ENCODE measurements at regions not wholly inside any gene's neighbourhood (a gene's known extent, or its start where the extent isn't known, plus 50 kb on each side); places are given as distances from the start of the nearest gene placed in this dataset.
"Not testable (repeated sequence)": the region's sequence is repeated elsewhere in the genome, so short reads cannot be mapped to it uniquely, and the experiment has no call there.

DNA sequence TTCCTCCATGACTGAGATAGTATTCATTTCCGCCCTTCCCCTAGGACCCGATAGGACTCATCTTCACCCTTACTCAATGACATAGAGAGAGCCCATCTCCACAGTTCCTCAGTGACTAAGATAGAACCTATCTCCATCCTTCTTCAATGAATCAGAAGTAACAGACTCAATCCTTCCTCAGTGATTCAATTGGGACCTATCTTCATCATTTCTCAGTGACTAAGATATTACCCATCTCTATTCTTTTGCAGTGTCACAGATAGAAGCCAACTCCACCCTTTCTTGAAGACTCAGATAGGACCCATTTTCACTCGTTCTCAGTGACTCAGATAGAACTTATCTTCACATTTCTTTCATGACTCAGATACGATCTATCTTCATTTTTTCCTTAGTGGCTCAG is 164.6 kb downstream of the FBXO4 start:
- no peak for DNase-seq

DNA sequence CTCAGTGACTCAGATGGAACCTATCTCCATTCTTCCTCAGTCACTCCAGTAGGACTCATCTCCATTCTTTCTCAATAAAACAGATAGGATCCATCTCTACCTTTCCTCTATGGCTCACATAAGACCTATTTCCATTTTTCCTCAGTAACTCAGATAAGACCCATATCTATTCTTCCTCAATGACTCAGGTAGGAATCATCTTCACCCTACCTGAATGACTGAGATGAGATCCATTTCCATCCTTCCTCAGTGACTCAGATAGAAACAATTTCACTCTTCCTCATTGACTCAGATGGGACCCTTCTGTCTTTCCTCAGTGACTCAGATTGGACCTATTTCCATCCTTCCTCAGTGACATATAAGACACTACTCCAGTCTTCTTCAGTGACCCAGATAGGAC is 165.1 kb downstream of the FBXO4 start:
- DNase-seq: no peak

DNA sequence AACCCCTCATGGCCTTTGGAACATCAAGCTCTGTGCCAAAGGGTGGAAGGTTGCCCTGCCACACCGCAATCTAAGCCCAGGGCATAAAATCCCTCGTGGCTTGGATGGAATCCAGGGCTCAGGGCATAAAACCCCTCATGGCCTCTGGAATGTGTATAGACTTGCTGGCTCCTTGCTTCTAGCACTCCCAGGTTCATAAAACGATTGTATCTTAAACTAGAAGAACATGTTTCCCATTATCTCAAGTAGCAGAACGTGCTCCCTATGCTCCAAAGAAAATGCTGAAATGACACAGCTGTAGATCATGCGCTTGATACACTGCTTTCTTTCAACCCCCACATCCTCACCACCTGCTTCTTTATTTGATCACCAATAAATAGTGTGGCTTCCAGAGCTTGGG is 174.8 kb downstream of the FBXO4 start:
- not testable (repeated sequence) for DNase-seq

DNA sequence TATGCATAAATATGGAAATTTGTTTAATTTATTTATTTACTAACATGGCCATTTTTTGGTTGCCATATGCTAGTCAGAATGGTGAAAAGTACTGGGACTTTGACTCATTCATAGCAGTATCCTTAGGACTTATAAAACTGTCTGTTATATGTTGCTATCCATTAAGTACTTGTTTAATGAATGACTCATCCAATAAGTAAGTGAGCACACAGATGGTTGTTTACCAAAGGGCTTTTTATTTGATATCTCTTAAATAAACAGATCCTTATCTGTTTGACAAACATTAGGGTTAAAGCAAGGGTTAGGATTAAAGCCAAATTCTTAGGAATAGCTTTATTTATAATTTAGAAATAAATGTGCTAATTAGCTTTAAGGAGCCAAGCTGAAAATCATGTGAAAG is 183.4 kb downstream of the FBXO4 start:
- no peak for DNase-seq

DNA sequence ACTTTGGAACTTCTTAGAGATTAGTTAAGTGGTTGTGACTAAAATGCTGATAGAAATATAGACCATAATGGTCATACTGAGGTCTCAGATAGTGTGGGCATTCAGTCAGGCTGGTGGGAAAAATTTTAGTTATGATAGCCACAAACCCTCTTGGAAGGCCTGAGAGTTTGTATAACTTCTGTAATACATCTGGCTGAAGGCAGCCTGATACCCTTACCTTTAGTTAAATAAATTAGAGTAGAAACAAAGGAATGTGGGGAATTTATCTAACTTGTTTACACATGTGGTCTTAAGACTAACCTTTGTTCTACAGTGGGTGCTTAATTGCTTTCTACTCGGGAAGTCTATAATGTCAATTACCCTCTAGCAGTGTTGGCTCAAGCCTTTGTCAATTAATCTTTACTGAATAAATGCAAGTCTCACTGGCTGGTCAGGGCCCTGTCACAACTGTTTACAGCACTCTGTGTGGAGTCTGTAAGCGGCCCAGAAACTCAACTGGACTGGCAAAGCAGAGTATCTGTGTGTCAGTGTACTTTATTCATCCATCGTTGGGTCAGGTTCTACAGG is 184.0 kb downstream of the FBXO4 start:
- DNase-seq: no peak

DNA sequence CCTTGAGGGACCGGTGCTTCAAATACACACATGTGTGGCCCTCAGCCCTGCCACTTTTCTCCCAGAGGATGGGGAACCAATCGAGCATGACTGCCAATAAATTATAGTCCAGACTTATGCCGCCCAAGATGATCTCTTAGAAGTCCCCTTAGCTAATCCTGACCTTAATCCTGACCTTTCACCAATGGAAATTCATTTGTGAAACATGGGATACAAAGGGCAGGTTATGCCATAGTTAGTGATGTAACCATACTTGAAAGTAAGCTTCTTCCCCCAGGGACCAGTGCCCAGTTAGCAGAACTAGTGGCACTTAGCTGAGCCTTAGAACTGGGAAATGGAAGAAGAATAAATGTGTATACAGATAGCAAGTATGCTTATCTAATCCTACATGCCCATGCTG is 190.6 kb downstream of the FBXO4 start:
- DNase-seq: not testable (repeated sequence)

DNA sequence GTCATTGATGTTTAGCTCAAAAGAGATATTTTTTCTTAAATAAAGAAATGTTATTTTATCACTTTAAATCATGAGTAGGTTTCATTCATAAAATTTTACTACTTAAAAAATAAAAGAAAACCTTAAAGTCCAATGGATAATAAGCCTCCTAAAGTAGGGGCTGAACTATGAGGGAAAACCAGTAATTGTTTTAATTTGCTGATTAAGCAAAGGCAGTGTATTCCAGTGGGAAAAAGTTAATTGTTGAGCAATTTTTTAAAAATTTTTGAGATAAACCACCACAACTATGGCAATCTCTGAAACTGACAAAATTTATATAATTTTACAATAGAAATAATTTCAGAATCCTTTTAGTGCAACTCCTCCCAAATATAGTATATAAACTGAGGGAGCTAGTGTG is 195.0 kb downstream of the FBXO4 start:
- no peak for DNase-seq

DNA sequence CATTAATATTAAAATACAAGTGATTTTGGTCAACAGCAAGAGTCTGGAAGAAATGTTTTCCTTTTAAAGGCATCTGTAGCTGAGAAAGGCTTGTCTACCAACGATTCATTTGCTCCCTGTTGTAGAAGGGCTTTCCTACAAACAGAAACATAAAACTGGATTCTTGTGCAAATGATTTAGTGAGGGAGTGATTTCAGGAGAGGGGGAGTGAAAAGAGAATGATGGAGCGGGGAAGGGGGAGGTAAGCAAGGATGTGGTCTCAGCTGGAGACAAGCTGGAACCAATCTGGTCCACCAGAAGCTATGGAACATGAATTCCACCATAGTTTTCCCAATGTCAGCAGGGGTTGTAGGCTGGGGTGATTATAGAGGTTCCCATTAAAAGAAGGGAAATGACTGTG is 196.3 kb downstream of the FBXO4 start:
- DNase-seq: no peak

DNA sequence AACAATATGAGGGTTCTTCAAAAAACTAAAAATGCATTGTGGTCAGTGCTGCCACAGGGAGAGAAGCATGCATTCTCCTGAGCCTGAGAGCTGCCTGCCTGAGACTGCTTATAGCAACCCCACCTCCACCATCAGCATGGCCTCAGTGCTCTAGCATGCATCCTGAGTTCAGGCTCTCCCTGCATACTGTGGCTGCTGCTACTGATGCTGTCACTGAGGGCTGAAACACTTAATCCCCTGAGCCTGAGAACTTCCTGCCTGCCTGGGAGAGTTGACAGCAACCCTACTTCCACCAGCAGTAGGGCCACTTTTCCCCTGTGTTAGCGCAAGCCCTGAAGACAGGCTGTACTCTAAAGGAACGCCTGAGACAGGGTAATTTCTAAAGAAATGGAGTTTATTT is 206.0 kb downstream of the FBXO4 start:
- no peak for DNase-seq

DNA sequence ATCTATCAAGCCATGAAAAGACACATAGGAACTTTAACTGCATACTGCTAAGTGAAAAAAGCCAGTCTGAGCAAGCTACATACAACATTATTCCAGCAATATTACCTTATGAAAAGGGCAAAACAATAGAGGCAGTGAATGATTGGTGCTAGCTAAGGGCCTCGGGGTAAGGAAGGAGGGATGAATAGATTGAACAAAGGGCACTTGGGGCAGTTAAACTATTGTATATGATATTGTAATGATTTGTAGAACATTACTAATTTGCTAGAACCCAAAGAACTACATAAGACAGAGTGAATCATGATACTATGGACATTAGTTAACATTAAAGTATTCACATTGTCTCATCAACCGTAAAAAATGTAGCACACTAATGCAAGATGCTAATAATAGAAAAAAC is 218.3 kb downstream of the FBXO4 start:
- DNase-seq: no peak

DNA sequence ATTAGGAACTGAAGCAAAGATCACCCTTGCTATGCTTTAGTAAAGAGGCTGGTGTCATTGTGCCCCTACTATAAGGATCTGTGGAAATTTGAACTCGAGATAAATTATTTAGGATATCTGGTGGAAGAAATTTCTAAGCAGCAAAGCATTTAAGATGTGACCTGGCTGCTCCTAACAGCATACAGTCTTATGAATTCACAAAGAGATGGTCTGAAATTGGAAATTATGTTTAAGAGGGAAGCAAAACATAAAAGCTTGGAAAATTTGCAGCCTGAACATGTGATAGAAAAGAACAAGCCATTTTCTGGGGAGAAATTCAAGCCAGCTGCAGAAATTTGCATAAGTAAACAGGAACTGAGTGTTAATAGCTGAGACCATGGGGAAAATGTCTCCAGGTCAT is 223.7 kb downstream of the FBXO4 start:
- no peak for DNase-seq

DNA sequence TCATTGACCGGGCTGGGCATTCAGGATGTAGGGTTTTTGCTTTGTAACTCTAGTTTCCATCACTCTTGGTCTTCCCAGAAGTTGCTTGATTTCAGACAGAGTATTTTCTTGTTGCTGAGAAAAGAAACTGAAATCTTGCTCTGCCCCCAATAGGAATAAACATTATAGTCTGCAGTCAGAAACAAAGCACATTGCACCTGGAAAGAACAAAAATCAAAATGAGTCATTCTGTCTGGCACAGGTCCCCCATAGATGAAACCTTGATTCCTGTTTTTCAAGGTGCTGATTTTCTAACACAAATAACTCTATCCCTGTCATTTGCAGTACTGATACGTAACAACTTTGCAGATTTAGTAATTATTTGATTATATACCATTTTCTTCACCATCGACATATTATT is 232.1 kb downstream of the FBXO4 start:
- DNase-seq: no peak

DNA sequence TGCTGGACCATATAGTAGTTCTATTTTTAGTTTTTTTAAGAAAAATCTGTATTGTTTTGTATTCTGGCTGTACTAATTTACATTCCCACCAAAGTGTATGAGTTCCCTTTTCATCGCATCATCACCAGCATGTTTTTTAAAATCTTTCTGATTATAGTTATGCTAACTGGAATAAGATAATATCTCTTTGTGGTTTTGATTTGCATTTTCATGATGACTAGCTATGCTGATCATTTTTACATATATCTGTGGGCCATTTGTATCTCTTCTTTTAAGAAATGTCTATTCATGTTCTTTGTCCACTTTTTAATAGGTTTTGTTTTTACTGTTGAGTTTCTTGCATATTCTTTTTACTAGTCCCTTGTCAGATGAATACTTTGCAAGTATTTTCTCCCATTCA is 238.0 kb downstream of the FBXO4 start:
- DNase-seq: no peak

DNA sequence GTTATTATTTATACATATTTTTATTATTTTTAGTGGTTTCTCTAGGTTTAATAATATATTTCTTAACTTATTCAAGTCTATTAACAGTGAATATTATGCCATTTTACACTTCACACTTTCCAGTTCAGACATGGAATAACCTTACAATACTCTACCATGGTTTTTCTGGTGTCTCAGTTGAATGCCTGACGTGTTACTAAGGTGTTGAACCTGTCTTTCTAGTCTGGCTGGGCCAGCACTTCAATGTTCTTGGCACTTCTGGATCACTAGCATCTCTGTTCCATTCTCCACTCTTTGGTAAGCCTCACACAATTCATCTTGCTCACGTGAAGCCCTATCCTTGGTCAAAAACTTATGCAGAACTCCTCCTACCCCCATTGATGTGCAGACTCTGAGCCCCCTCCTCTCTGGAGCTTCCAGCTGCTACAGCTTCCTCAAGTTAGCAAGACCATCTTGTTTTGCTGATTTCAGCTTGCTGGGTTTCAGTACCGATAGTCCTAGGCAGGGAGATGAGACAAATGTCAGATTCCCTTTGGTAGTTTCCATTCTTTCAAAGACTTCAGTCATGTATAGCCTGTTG is 243.1 kb downstream of the FBXO4 start:
- DNase-seq: no peak

DNA sequence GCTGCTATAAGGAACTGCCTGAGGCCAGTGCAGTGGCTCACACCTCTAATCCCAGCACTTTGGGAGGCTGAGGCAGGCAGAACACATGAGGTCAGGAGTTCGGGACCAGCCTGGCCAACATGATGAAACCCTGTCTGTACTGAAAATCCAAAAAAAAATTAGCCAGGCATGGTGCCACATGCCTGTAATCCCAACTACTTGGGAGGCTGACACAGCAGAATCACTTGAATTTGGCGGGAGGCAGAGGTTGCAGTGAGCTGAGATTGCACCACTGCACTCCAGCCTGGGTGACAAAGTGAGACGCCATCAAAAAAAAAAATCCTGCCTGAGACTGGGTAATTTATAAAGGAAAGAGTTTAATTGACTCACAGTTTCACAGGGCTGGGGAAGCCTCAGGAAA is 247.1 kb upstream of the GHR start:
- DNase-seq: not testable (repeated sequence)

DNA sequence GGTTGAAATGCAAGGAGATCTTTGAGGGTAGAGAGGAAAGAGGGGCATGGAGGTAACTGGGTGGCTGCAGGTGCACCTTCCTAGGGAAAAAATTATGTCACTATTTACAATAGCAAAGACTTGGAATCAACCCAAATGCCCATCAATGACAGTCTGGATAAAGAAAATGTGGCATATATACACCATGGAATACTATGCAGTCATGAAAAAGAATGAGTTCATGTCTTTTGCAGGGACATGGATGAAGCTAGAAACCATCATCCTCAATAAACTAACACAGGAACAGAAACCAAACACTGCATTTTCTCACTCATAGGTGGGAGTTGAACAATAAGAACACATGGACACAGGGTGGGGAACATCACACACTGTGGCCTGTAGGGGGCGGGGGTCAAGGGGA is 243.4 kb upstream of the GHR start:
- not testable (repeated sequence) for DNase-seq

DNA sequence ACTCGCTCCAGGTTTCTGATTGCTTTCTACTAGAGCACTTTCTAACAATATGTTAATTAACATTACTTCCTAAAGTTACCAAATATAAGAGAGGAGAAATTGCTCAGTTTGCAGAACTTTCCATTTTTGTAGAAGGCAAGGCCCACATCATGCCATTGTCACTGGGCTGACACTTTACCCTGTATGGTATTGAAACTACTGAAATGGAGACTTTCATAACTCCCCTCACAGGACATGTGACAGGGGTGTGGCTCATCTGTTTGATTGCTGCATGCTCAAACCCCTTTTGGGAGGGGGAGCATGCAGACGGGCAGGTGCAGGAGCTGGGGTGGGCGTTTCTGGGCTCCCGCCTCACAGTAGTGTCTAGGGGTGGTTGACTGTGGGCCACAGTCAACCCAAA is 206.3 kb upstream of the GHR start:
- DNase-seq: no peak

DNA sequence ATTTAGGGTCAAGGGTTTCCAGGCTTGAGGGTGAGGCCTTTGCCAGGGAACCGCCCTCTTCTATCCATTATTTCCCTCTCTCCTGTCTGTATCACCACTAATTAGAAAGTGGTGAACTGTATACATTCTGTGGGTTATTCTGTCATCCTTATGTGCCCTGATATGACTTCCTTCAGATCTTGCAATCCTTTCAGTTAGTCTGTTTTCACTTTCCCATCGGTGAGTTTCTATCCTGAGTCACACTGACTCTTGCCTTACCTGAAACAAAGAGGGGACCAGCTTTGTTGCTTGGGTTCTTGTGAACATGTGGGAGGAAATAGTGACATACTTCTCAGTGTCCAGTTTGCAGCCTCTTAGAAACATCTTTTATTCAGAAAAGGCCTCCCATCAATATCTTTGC is 205.4 kb upstream of the GHR start:
- DNase-seq: no peak

DNA sequence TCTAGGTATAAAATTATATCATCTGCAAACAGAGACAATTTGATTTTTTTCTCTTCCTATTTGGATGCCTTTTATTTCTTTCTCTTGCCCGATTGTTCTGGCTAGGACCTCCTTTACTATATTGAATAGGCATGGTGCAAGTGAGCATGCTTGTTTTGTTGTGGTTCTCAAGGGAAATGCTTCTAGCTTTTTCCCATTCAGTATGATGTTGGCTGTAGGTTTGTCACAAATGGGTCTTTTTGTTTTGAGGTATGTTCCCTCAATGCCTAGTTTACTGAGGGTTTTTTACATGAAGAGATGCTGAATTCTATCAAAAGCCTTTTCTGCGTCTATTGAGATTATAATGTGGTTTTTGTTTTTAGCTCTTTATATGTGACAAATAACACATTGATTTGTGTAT is 198.2 kb upstream of the GHR start:
- DNase-seq: no peak

DNA sequence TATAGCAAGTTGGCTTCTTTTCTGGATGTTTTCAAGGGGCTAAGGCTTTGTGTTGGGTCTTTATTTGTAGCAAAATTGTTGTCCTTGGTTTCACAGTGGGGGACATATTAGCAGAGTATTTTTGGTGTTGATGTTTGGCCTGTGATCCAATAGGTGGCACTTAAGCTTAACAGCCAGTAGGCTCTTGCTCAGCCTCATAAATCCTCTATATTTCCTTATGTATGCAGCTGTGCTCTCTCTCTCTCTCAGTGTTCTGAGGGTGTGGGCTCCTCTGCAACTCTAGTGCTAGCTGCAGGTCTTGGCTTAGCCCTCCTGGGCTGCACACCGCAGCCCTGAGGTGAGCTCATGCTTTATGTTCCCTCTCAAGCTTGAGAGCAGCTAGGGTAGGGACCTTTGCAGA is 195.0 kb upstream of the GHR start:
- no peak for DNase-seq

DNA sequence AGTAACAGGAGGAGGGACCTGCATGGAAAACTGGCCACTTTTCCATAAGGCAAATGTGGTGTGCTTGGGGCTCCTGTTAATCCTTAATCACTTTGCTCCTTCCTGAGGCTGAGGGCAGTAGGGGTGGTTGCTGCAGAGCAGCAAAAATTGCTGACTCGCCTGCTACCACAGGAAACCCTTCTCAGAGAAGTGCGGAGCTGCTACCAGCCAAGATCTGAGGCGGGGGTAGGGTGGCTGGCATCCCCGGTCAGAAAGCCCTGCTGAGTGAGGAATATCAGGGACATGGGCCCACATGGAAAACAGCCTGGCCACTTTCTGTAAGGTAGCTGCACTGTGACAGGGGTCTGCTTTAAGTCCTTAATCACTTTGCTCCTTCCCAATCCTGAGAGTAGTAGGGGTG is 192.4 kb upstream of the GHR start:
- no peak for DNase-seq

DNA sequence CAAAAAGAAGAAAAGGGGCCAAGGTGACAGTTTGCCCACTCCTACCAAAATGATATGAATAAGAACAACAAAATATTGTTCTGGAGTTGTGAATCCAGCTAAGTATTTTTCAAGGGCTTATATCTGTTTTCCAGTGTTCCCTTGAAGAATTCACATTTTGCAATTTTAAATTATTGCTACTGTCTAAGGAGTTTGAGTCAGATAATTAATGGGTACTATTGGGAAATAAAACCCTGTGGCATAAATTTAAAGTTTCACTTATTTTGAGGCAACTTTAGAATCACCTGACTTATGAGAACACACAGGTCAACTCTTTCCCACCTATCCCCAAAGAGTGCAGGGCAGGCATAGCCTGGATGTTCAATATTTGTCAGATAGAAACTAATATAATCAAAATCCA is 188.0 kb upstream of the GHR start:
- DNase-seq: no peak

DNA sequence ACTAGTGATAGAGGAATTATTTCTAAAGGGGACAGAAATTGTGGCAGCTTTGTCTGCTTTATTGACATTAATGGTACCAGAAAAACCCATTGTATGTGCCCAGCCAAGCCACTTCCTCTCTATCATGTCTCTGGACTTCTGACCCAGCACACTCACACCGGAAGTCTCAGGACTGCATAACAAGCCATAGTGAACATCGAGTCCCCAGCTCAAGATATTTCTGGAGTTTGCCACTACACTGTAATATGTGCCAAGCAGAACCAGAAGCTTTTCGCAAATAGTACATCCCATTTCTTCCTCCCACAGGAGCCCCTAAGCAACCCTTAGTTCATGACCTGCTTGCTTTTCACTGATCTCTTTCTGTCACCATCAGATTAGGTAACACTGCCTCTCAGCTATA is 187.4 kb upstream of the GHR start:
- no peak for DNase-seq

DNA sequence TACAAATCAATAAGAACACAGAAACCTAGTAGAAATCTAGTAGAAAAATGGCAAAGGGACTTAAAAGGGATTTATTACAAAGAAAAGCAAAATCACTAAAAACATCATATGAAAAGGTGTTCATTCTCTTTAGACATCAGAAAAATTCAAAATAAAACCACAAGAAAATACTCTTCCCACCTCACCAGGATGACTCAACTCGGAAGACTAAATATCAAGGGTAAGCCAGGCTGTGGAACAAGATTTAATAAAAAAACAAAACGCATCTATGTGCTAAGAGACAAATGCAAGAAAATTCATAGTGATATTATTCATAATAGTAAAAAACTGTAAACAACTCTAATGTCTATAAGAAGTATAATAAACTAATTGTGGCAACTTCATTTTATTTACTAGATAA is 181.6 kb upstream of the GHR start:
- no peak for DNase-seq

DNA sequence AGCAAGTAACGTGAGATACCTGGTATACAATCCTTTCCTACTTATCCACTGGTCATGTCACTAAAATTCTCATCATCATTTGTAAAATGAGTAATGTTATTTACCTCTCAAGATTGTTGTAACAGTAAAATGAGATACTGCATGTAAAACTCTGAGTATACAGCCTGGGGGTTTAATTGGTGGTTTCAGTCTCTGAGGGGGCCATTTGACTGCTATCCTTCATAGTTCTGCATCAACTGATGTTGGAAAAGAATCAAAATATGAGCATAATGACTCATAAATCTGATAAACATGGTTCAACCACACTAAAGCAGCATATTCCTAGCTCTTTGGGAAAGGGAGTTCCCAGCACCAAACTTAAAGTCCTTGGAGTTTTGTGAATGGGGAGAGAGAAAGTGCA is 181.0 kb upstream of the GHR start:
- DNase-seq: no peak

Data from stimulated activated naive CD4-positive, alpha-beta T cell (primary cell).